H9 (cell line): ENCODE measurements at regions not wholly inside any gene's neighbourhood (a gene's known extent, or its start where the extent isn't known, plus 50 kb on each side); places are given as distances from the start of the nearest gene placed in this dataset.

Source experiments
- DNase-seq: peaks from one replicate; pipeline ENCODE4 v3.0.0-alpha.2; 2017
- H2AFZ ChIP-seq: one replicate; pipeline ENCODE4 v1.6.1; 2013; ENCODE audit warnings: mild to moderate bottlenecking, low read length, control low read depth, moderate library complexity
- H2AK5ac ChIP-seq: 2 replicates; pipeline ENCODE4 v1.6.1; 2013; ENCODE audit warnings: low read length, control low read depth, mixed read lengths; ENCODE audit not compliant: insufficient read length
- H2BK120ac ChIP-seq: one replicate; pipeline ENCODE4 v1.6.1; 2013; ENCODE audit warnings: low read depth, mild to moderate bottlenecking, low read length, control low read depth, inconsistent platforms; ENCODE audit not compliant: poor library complexity, severe bottlenecking
- H2BK12ac ChIP-seq: 2 replicates; pipeline ENCODE4 v1.6.1; 2013; ENCODE audit warnings: low read length, control low read depth, mixed read lengths, low read depth; ENCODE audit not compliant: insufficient read length
- H2BK15ac ChIP-seq: 2 replicates; pipeline ENCODE4 v1.6.1; 2013; ENCODE audit warnings: low read depth, low read length, control low read depth
- H2BK20ac ChIP-seq: one replicate; pipeline ENCODE4 v1.6.1; 2013; ENCODE audit warnings: low read depth, mild to moderate bottlenecking, low read length, control low read depth, inconsistent platforms; ENCODE audit not compliant: poor library complexity, severe bottlenecking
- H2BK5ac ChIP-seq: 2 replicates; pipeline ENCODE4 v1.6.1; 2013; ENCODE audit warnings: low read length, control low read depth, mixed read lengths; ENCODE audit not compliant: insufficient read length
- H3K14ac ChIP-seq: 2 replicates; pipeline ENCODE4 v1.6.1; 2013; ENCODE audit warnings: low read length, control low read depth; ENCODE audit not compliant: insufficient read depth
- H3K18ac ChIP-seq: 2 replicates; pipeline ENCODE4 v1.6.1; 2013; ENCODE audit warnings: low read depth, mild to moderate bottlenecking, mixed read lengths, low read length, control low read depth; ENCODE audit not compliant: insufficient read length
- H3K23ac ChIP-seq: 2 replicates; pipeline ENCODE4 v1.6.1; 2013; ENCODE audit warnings: low read length, control low read depth, mixed read lengths, low read depth; ENCODE audit not compliant: insufficient read length
- H3K23me2 ChIP-seq: 2 replicates; pipeline ENCODE4 v1.6.1; 2013; ENCODE audit warnings: low read depth, mild to moderate bottlenecking, mixed read lengths, low read length, control low read depth; ENCODE audit not compliant: insufficient read length, poor library complexity, severe bottlenecking
- H3K27ac ChIP-seq: 2 replicates; pipeline ENCODE4 v1.5.1; 2013; ENCODE audit warnings: low read length, control low read depth, mixed read lengths, low read depth; ENCODE audit not compliant: insufficient read length
- H3K27me3 ChIP-seq: 2 replicates; pipeline ENCODE4 v1.6.1; 2013; ENCODE audit warnings: low read length, control low read depth, inconsistent platforms; ENCODE audit not compliant: insufficient read depth
- H3K4ac ChIP-seq: 2 replicates; pipeline ENCODE4 v1.6.1; 2013; ENCODE audit warnings: low read depth, mild to moderate bottlenecking, control low read depth, inconsistent platforms, low read length, moderate library complexity
- H3K4me1 ChIP-seq: 2 replicates; pipeline ENCODE4 v1.6.1; 2013; ENCODE audit warnings: low read length, control low read depth, inconsistent platforms; ENCODE audit not compliant: insufficient read depth
- H3K4me2 ChIP-seq: 2 replicates; pipeline ENCODE4 v1.6.1; 2013; ENCODE audit warnings: low read length, control low read depth, mixed read lengths; ENCODE audit not compliant: insufficient read length, insufficient read depth
- H3K56ac ChIP-seq: 2 replicates; pipeline ENCODE4 v1.6.1; 2013; ENCODE audit warnings: low read depth, mild to moderate bottlenecking, mixed read lengths, low read length, control low read depth; ENCODE audit not compliant: insufficient read length
- H3K79me1 ChIP-seq: 2 replicates; pipeline ENCODE4 v1.6.1; 2013; ENCODE audit warnings: low read depth, mild to moderate bottlenecking, moderate library complexity, low read length, control low read depth, inconsistent platforms; ENCODE audit not compliant: insufficient read depth, poor library complexity, severe bottlenecking
- H3K79me2 ChIP-seq: 2 replicates; pipeline ENCODE4 v1.6.1; 2013; ENCODE audit warnings: low read length, control low read depth, inconsistent platforms; ENCODE audit not compliant: insufficient read depth
- H3K9ac ChIP-seq: 2 replicates; pipeline ENCODE4 v1.6.1; 2013; ENCODE audit warnings: low read length, control low read depth, mixed read lengths; ENCODE audit not compliant: insufficient read length; ENCODE audit errors: extremely low read depth
- H3K9me3 ChIP-seq: one replicate; pipeline ENCODE4 v1.6.1; 2013; ENCODE audit warnings: low read depth, low read length, inconsistent platforms; ENCODE audit not compliant: control insufficient read depth
- H3T11ph ChIP-seq: one replicate; pipeline ENCODE4 v1.6.1; 2013; ENCODE audit warnings: mild to moderate bottlenecking, low read length, control low read depth, inconsistent platforms
- H4K20me1 ChIP-seq: one replicate; pipeline ENCODE4 v1.6.1; 2013; ENCODE audit not compliant: control insufficient read depth, insufficient read length, insufficient read depth
- H4K5ac ChIP-seq: 2 replicates; pipeline ENCODE4 v1.6.1; 2013; ENCODE audit warnings: low read depth, mild to moderate bottlenecking, mixed read lengths, low read length, control low read depth; ENCODE audit not compliant: insufficient read length
- H4K8ac ChIP-seq: replicated peaks from 2 replicates; pipeline ENCODE4 v1.6.1; 2013; ENCODE audit warnings: low read length, control low read depth, mixed read lengths, low read depth; ENCODE audit not compliant: insufficient read length
- H4K91ac ChIP-seq: 2 replicates; pipeline ENCODE4 v1.6.1; 2013; ENCODE audit warnings: low read depth, mild to moderate bottlenecking, moderate library complexity, mixed read lengths, low read length, control low read depth; ENCODE audit not compliant: insufficient read length
- H3K27ac Mint-ChIP-seq, 3 experiments: 2 replicates in 2 of 3; 3 replicates in 1 of 3; pipeline ENCODE4 v1.8.0; 2020 to 2021; ENCODE audit warnings: mixed read lengths in 3 of 3, mild to moderate bottlenecking in 1 of 3, moderate library complexity in 1 of 3
- H3K27me3 Mint-ChIP-seq: 2 replicates; pipeline ENCODE4 v1.8.0; 2021; ENCODE audit warnings: low read depth, mild to moderate bottlenecking, moderate library complexity, mixed read lengths
- H3K36me3 Mint-ChIP-seq, 3 experiments: 2 replicates in 2 of 3; 3 replicates in 1 of 3; pipeline ENCODE4 v1.8.0; 2020 to 2021; ENCODE audit warnings: low read depth in 3 of 3, mixed read lengths in 3 of 3; ENCODE audit not compliant: insufficient read depth in 1 of 3
- H3K4me1 Mint-ChIP-seq, 2 experiments: 2 replicates each; pipeline ENCODE4 v1.8.0; 2020; ENCODE audit warnings: mixed read lengths in 2 of 2
- H3K4me3 Mint-ChIP-seq, 2 experiments: 2 replicates in 1 of 2; 3 replicates in 1 of 2; pipeline ENCODE4 v1.8.0; 2020 to 2021; ENCODE audit warnings: mild to moderate bottlenecking in 2 of 2, mixed read lengths in 2 of 2, moderate library complexity in 1 of 2
- H3K9me3 Mint-ChIP-seq, 2 experiments: 2 replicates in 1 of 2; 3 replicates in 1 of 2; pipeline ENCODE4 v1.8.0; 2020; ENCODE audit warnings: mild to moderate bottlenecking in 2 of 2, mixed read lengths in 2 of 2, moderate library complexity in 1 of 2
- CTCF ChIP-seq: fragments of 200-600 bp; sonication (generic); conservative IDR thresholded peaks from 3 replicates; pipeline ENCODE4 v1.8.0; 2021; ENCODE audit warnings: antibody characterized with exemption, mild to moderate bottlenecking
- WGBS: extraction: QIAGEN DNeasy Blood & Tissue Kit; methylation state at CpG from one replicate; pipeline ENCODE4 v1.1.7; 2013; ENCODE audit warnings: missing lambda C conversion rate, low lambda C conversion rate, mixed read lengths; ENCODE audit not compliant: insufficient read length; ENCODE audit errors: extremely low coverage; 5-methylcytosine and 5-hydroxymethylcytosine counted together

GRCh38 chr15:69853544-69853951 lies 244.2 kb downstream of the TLE3 start:
- H3K9ac ChIP-seq, result no peak overlapping the region
- H3K23ac ChIP-seq, result no peak overlapping the region
- Mint-ChIP-seq H3K27ac (peak overlapping the region in 1 of 3 experiments; percentile 34; a peak in 2 of 7 replicates), H3K36me3 (no peaks in the 10 kb centered on the region), H3K4me1 (peaks cover 18 to 20% of the 10 kb centered on the region in 2 experiments), H3K9me3 (no peaks in the 10 kb centered on the region), H3K27me3 (no peaks in the 10 kb centered on the region; the same call in 1 of the 2 replicates), H3K4me3 (no peak overlapping the region)
- no peak overlapping the region for H4K5ac ChIP-seq
- H2AK5ac ChIP-seq, result no peak overlapping the region
- no peak overlapping the region for H4K8ac ChIP-seq
- H3K4me1 ChIP-seq, result no peaks in the 10 kb centered on the region; the same call in 1 of the 2 replicates
- H3K4ac ChIP-seq, result no peak overlapping the region
- H3K56ac ChIP-seq, result no peak overlapping the region
- H3K14ac ChIP-seq, result no peak overlapping the region
- no peaks in the 10 kb centered on the region for H3K9me3 ChIP-seq
- no peaks in the 10 kb centered on the region for H3K79me2 ChIP-seq
- H3K18ac ChIP-seq, result no peak overlapping the region
- no peak overlapping the region for H4K91ac ChIP-seq
- no peak overlapping the region for H2BK12ac ChIP-seq
- no peak overlapping the region for H3T11ph ChIP-seq
- H3K27me3 ChIP-seq, result no peaks in the 10 kb centered on the region
- no peaks in the 10 kb centered on the region for H3K79me1 ChIP-seq
- H2BK15ac ChIP-seq, result no peak overlapping the region
- H3K4me2 ChIP-seq, result no peak overlapping the region
- no peaks in the 10 kb centered on the region for H3K23me2 ChIP-seq
- H4K20me1 ChIP-seq, result no peaks in the 10 kb centered on the region
- no peak overlapping the region for H3K27ac ChIP-seq
- no peak overlapping the region for H2BK5ac ChIP-seq
- WGBS, result no CpG with 5 or more reads among the region's 6 CpGs
- DNase-seq, result peak; percentile 43
- H2BK20ac ChIP-seq, result no peak overlapping the region
- TF ChIP-seq CTCF, result no peak
- H2AFZ ChIP-seq, result no peak overlapping the region
- H2BK120ac ChIP-seq, result no peak overlapping the region
